HFFc6 (cell line): ENCODE measurements at regions not wholly inside any gene's neighbourhood (a gene's known extent, or its start where the extent isn't known, plus 50 kb on each side); places are given as distances from the start of the nearest gene placed in this dataset.

Experiments used
- DNase-seq: peaks from one replicate; pipeline ENCODE4 v3.0.0-alpha.2; 2018
- H3K27ac Mint-ChIP-seq: 2 replicates; pipeline ENCODE4 v1.8.0; 2020; ENCODE audit warnings: mild to moderate bottlenecking, mixed read lengths
- H3K27me3 Mint-ChIP-seq: 2 replicates; pipeline ENCODE4 v1.8.0; 2021; ENCODE audit warnings: mild to moderate bottlenecking, moderate library complexity, mixed read lengths; ENCODE audit not compliant: insufficient read depth
- H3K36me3 Mint-ChIP-seq: 2 replicates; pipeline ENCODE4 v1.8.0; 2021; ENCODE audit warnings: low read depth, mixed read lengths
- H3K4me1 Mint-ChIP-seq: 2 replicates; pipeline ENCODE4 v1.8.0; 2020; ENCODE audit warnings: low read depth, mixed read lengths
- H3K4me3 Mint-ChIP-seq: 2 replicates; pipeline ENCODE4 v1.8.0; 2020; ENCODE audit warnings: mild to moderate bottlenecking, moderate library complexity, mixed read lengths
- H3K9me3 Mint-ChIP-seq: 2 replicates; pipeline ENCODE4 v1.8.0; 2020; ENCODE audit warnings: mild to moderate bottlenecking, mixed read lengths
- TF ChIP-seq, protein P1 (sequence below): fragments of 200-600 bp; sonication (generic); IDR thresholded peaks from 2 replicates; pipeline ENCODE4 v1.5.0; 2021; ENCODE audit warnings: antibody characterized with exemption, mild to moderate bottlenecking

DNA sequence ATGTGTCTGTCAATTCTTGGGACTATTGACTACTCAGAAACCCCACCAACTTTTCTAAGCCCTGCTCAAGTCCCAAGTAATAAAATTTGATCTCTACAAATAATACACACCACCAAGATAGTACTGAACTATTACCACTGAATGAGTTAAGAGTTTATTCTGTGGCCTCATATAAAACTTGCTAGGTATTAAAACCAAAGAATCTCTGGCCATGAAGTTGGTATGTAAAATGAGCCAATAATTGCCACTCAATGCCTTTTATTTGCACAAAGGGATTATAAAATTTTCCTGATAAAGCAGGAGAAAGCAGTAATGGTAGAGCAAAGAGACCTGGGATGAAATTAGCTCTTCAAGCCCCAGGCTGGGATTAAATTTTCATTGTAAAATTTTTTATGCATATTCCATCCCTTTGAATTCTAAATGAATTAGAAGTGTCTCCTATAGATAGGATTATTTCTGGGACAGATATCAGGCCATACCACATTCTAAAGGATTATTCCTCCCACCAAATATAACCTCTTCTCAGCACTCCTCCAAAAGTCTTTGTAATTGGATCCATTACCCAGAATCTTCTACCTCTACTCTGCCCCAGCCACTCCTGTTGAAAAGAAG is 450.5 kb upstream of the ACVR2A start:
- no peak for DNase-seq
- H3K36me3 Mint-ChIP-seq = 0 out of 2 replicates have a peak, but pooled peaks cover 4% of the 10 kb centered on the region
- no peak overlapping the region for H3K27ac Mint-ChIP-seq
- H3K4me1 Mint-ChIP-seq = no peaks in the 10 kb centered on the region
- TF ChIP-seq, protein P1, sequence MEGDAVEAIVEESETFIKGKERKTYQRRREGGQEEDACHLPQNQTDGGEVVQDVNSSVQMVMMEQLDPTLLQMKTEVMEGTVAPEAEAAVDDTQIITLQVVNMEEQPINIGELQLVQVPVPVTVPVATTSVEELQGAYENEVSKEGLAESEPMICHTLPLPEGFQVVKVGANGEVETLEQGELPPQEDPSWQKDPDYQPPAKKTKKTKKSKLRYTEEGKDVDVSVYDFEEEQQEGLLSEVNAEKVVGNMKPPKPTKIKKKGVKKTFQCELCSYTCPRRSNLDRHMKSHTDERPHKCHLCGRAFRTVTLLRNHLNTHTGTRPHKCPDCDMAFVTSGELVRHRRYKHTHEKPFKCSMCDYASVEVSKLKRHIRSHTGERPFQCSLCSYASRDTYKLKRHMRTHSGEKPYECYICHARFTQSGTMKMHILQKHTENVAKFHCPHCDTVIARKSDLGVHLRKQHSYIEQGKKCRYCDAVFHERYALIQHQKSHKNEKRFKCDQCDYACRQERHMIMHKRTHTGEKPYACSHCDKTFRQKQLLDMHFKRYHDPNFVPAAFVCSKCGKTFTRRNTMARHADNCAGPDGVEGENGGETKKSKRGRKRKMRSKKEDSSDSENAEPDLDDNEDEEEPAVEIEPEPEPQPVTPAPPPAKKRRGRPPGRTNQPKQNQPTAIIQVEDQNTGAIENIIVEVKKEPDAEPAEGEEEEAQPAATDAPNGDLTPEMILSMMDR = no peak
- H3K4me3 Mint-ChIP-seq = no peak overlapping the region
- peaks cover 19% of the 10 kb centered on the region for H3K9me3 Mint-ChIP-seq
- no peaks in the 10 kb centered on the region; the same call in 1 of the 2 replicates for H3K27me3 Mint-ChIP-seq

DNA sequence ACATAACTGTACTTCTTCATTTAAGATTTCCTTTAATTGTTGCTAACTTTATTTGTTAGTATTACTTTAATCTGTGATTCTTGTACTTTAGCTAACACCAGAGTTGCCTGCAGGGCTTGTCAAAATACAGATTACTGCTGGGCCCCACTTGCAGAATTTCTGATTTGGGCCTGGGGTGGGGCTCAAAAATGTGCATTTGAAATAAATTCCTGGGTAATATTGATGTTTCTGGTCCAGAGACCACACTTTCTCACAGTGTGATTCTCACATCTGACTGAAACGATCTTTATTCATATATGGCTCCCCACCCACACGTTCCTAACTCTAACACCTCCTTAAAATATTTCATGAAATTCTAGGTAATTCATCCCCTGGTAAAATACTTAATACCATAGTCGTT is 452.6 kb upstream of the ACVR2A start:
- no peaks in the 10 kb centered on the region for H3K4me1 Mint-ChIP-seq
- TF ChIP-seq, protein P1 = no peak
- peaks cover 4% of the 10 kb centered on the region; the same call in 1 of the 2 replicates for H3K36me3 Mint-ChIP-seq
- H3K27me3 Mint-ChIP-seq = no peaks in the 10 kb centered on the region
- peaks cover 29% of the 10 kb centered on the region for H3K9me3 Mint-ChIP-seq
- DNase-seq = no peak
- H3K27ac Mint-ChIP-seq = no peak overlapping the region
- no peak overlapping the region for H3K4me3 Mint-ChIP-seq

DNA sequence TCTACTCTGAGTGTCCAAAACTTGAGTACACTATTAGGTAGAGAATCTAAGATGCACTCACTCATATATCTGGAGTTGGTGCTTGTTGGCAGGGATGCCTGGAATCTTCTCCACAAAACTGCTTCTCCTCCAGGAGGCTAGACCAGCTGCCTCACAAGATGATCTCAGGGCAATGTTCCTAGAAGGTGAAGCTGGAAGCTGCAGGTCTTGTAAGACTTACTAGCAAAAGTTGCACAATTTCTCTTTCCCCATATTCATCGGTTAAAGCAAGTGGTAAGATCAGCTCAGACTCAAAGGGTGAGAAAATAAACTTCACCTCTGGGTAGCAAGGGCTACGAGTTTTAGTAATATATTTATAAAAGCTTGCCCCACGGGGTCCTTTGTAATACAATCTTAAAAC is 454.4 kb upstream of the ACVR2A start:
- H3K27ac Mint-ChIP-seq = no peak overlapping the region
- H3K4me1 Mint-ChIP-seq = no peaks in the 10 kb centered on the region
- peaks cover 29% of the 10 kb centered on the region for H3K9me3 Mint-ChIP-seq
- TF ChIP-seq, protein P1 = no peak
- H3K27me3 Mint-ChIP-seq = no peaks in the 10 kb centered on the region
- no peak for DNase-seq
- no peaks in the 10 kb centered on the region; the same call in 1 of the 2 replicates for H3K36me3 Mint-ChIP-seq
- H3K4me3 Mint-ChIP-seq = no peak overlapping the region

DNA sequence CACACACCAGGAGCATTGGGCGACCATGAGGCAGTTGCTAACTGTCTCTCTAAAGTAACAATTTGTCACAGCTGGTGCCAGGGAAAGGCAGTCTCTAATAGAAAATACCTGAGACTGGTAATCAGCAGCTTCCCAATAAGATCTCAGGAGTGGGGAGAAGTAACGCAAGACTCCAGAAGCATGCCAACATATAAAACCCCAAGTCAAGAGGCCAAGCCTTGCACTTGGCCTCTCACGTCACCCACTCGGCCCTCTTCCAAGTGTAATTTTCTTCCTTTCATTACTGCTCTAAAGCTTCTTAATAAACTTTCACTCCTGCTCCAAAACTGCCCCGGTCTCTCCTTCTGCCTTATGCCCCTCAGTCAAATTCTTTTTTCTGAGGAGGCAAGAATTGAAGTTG is 455.6 kb upstream of the ACVR2A start:
- TF ChIP-seq, protein P1 = no peak
- Mint-ChIP-seq H3K27me3 (no peaks in the 10 kb centered on the region), H3K4me1 (no peaks in the 10 kb centered on the region), H3K36me3 (no peaks in the 10 kb centered on the region; the same call in 1 of the 2 replicates), H3K27ac (no peak overlapping the region), H3K4me3 (no peak overlapping the region), H3K9me3 (peaks cover 23% of the 10 kb centered on the region)
- DNase-seq = no peak

DNA sequence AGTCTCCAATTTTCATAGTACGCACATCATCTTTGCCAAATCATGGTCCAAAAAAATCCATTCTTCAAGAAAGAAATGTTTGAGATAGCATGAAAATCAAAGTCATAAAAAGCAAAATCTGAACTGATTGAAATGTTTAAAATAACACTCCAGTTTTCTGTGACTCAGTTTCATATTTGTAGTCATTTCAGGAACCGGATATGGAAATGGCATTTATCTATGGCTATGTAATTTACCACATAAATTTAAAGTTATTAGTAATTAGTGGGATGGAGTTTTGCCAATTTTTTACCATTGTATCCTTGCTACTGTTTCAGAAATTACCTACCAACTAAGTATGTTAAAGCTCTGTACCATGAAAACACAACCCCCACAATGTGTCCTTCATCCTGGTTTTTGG is 456.6 kb upstream of the ACVR2A start:
- no peak for DNase-seq
- TF ChIP-seq, protein P1 = no peak
- Mint-ChIP-seq H3K27ac (no peak overlapping the region), H3K4me1 (no peaks in the 10 kb centered on the region), H3K9me3 (peaks cover 17% of the 10 kb centered on the region), H3K4me3 (no peak overlapping the region), H3K36me3 (no peaks in the 10 kb centered on the region; the same call in 1 of the 2 replicates), H3K27me3 (no peaks in the 10 kb centered on the region)
